ENCODE measurements at regions not wholly inside any gene's neighbourhood (a gene's known extent, or its start where the extent isn't known, plus 50 kb on each side); places are given as distances from the start of the nearest gene placed in this dataset.

DNA sequence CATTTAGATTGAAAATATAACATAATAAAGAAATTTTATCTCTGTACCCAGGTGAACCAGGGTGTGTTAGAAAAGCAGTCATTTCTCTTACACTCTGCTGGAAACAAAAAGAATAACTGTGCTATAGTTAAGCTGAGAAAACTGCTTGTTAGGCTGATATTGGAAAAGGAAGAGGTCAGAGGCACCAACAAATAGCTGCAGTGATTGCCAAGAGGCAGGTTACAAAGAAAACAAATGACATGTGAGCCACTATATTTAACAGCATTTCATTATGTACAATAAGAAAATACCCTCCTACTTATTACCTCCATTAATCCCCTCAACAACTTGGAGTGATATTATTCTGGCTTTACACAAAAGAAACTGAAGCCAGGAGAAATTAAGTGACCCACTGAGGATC lies 607.9 kb upstream of the TLE4 start:
- TF ChIP-seq, protein P1, sequence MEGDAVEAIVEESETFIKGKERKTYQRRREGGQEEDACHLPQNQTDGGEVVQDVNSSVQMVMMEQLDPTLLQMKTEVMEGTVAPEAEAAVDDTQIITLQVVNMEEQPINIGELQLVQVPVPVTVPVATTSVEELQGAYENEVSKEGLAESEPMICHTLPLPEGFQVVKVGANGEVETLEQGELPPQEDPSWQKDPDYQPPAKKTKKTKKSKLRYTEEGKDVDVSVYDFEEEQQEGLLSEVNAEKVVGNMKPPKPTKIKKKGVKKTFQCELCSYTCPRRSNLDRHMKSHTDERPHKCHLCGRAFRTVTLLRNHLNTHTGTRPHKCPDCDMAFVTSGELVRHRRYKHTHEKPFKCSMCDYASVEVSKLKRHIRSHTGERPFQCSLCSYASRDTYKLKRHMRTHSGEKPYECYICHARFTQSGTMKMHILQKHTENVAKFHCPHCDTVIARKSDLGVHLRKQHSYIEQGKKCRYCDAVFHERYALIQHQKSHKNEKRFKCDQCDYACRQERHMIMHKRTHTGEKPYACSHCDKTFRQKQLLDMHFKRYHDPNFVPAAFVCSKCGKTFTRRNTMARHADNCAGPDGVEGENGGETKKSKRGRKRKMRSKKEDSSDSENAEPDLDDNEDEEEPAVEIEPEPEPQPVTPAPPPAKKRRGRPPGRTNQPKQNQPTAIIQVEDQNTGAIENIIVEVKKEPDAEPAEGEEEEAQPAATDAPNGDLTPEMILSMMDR (IDR thresholded peaks at IDR 0.05; ENCODE audit: insufficient read depth, low read depth, low read length), result no peak
- no peak for TF ChIP-seq EZH2 (IDR thresholded peaks at IDR 0.05; ENCODE audit: insufficient read depth, low read length)

All from astrocyte (in vitro differentiated cells and primary cell).